ENCODE measurements at regions not wholly inside any gene's neighbourhood (a gene's known extent, or its start where the extent isn't known, plus 50 kb on each side); places are given as distances from the start of the nearest gene placed in this dataset.

DNA sequence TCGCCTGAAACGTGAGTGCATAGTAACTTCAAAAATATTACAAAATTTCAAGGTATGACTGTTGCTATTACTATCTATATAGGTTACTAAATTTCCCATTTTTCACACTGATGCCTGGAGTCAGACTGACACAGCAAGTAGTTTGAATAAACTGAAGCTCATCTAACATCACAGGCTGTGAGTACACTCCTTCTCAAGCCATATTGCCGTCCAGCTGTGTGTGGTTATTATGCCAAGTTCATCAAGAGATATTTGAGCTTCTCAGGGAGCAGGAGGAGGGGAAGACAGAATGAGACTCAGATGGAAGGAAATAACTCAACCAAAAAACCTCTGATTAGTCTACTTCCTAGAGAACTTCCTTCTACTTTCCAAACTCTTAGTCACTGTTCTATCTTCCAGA lies 473.9 kb downstream of the TOX3 start:
- no peaks in the 10 kb centered on the region for H3K36me3 ChIP-seq (ENCODE audit: insufficient read depth, low read length)
- no peaks in the 10 kb centered on the region for H3K27me3 ChIP-seq (ENCODE audit: insufficient read depth, low read length)
- no peak overlapping the region for H3K4me3 ChIP-seq (ENCODE audit: insufficient read depth, low read length)
- DNase-seq (ENCODE audit: insufficient read length, low spot score, missing footprints), result no peak
- H3K9me3 ChIP-seq (ENCODE audit: low read depth, low read length), result no peaks in the 10 kb centered on the region
- H3K4me2 ChIP-seq (ENCODE audit: insufficient read depth, low read length), result no peak overlapping the region
- H2AFZ ChIP-seq (ENCODE audit: low read length), result no peak overlapping the region
- no peaks in the 10 kb centered on the region for H4K20me1 ChIP-seq (ENCODE audit: insufficient read depth, low read length)
- TF ChIP-seq, protein P1, sequence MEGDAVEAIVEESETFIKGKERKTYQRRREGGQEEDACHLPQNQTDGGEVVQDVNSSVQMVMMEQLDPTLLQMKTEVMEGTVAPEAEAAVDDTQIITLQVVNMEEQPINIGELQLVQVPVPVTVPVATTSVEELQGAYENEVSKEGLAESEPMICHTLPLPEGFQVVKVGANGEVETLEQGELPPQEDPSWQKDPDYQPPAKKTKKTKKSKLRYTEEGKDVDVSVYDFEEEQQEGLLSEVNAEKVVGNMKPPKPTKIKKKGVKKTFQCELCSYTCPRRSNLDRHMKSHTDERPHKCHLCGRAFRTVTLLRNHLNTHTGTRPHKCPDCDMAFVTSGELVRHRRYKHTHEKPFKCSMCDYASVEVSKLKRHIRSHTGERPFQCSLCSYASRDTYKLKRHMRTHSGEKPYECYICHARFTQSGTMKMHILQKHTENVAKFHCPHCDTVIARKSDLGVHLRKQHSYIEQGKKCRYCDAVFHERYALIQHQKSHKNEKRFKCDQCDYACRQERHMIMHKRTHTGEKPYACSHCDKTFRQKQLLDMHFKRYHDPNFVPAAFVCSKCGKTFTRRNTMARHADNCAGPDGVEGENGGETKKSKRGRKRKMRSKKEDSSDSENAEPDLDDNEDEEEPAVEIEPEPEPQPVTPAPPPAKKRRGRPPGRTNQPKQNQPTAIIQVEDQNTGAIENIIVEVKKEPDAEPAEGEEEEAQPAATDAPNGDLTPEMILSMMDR (IDR thresholded peaks at IDR 0.05; ENCODE audit: extremely low read depth, low read depth, low read length), result no peak
- H3K79me2 ChIP-seq (ENCODE audit: insufficient read depth, low read length), result no peaks in the 10 kb centered on the region
- no peaks in the 10 kb centered on the region for H3K4me1 ChIP-seq (ENCODE audit: insufficient read depth, low read length)
- H3K27ac ChIP-seq (ENCODE audit: low read depth, low read length), result no peak overlapping the region

DNA sequence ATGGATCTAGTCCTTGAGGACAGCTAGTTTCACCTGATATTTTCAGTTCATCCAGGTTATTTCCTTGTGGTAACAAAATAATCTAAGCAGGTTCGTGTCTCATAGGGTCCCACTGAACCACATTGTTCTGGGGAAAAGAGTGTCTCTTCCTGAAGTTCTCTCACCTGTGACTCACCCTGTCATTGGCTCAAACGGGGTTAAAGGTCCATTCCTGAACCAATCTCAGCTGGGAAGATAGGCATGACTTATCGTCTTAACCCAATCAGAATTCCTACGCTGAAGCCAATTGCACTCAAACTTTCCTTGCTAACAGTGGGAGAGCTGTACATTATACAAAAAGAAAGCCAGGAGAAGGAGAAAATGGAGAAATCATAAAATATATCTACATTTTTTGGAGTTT lies 475.8 kb downstream of the TOX3 start:
- no peaks in the 10 kb centered on the region for H3K4me1 ChIP-seq (ENCODE audit: insufficient read depth, low read length)
- TF ChIP-seq, protein P1 (IDR thresholded peaks at IDR 0.05; ENCODE audit: extremely low read depth, low read depth, low read length), result no peak
- no peaks in the 10 kb centered on the region for H4K20me1 ChIP-seq (ENCODE audit: insufficient read depth, low read length)
- no peak overlapping the region for H3K4me3 ChIP-seq (ENCODE audit: insufficient read depth, low read length)
- H3K27me3 ChIP-seq (ENCODE audit: insufficient read depth, low read length), result no peaks in the 10 kb centered on the region
- H2AFZ ChIP-seq (ENCODE audit: low read length), result no peak overlapping the region
- no peak overlapping the region for H3K4me2 ChIP-seq (ENCODE audit: insufficient read depth, low read length)
- DNase-seq (ENCODE audit: insufficient read length, low spot score, missing footprints), result no peak
- no peaks in the 10 kb centered on the region for H3K9me3 ChIP-seq (ENCODE audit: low read depth, low read length)
- H3K27ac ChIP-seq (ENCODE audit: low read depth, low read length), result no peak overlapping the region
- H3K79me2 ChIP-seq (ENCODE audit: insufficient read depth, low read length), result no peaks in the 10 kb centered on the region
- H3K36me3 ChIP-seq (ENCODE audit: insufficient read depth, low read length), result no peaks in the 10 kb centered on the region

DNA sequence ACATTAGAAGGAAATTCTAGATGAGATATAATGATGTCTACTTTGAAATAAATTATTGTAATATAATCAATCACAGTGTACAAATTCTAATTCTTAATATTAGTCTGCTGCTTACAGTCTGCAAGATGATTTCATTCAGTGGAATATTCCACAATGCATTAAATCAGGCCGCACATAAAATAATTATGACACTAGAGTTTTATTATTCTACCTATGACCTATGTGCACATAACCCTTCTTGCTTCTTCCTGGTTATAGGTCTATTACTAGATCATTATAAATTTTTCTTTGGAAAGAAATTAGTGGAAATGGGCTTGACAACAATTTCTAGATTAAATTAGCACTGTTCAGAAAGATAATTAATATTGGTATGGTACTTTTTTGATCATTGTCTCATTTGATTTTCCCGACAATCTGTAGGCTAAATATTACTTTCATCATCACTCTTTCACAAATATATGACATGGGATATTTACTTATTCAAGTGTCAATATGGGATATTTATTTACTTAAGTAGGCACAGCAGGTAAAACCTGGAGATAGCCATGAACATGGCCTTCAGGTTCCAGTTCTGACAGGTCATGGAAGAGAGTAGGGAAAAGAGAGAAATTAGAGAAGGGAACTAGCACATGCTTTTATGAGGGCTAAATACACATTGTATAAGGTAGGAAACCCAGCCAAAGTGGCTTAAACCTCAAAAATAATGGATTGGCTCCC lies 476.4 kb downstream of the TOX3 start:
- Histone ChIP-seq H3K27ac (ENCODE audit: low read depth, low read length) (no peak overlapping the region), H3K27me3 (ENCODE audit: insufficient read depth, low read length) (no peaks in the 10 kb centered on the region), H4K20me1 (ENCODE audit: insufficient read depth, low read length) (no peaks in the 10 kb centered on the region), H3K36me3 (ENCODE audit: insufficient read depth, low read length) (no peaks in the 10 kb centered on the region), H3K4me2 (ENCODE audit: insufficient read depth, low read length) (no peak overlapping the region), H3K4me3 (ENCODE audit: insufficient read depth, low read length) (no peak overlapping the region), H3K4me1 (ENCODE audit: insufficient read depth, low read length) (no peaks in the 10 kb centered on the region), H2AFZ (ENCODE audit: low read length) (no peak overlapping the region), H3K9me3 (ENCODE audit: low read depth, low read length) (no peaks in the 10 kb centered on the region), H3K79me2 (ENCODE audit: insufficient read depth, low read length) (no peaks in the 10 kb centered on the region)
- no peak for DNase-seq (ENCODE audit: insufficient read length, low spot score, missing footprints)
- TF ChIP-seq, protein P1 (IDR thresholded peaks at IDR 0.05; ENCODE audit: extremely low read depth, low read depth, low read length), result no peak

DNA sequence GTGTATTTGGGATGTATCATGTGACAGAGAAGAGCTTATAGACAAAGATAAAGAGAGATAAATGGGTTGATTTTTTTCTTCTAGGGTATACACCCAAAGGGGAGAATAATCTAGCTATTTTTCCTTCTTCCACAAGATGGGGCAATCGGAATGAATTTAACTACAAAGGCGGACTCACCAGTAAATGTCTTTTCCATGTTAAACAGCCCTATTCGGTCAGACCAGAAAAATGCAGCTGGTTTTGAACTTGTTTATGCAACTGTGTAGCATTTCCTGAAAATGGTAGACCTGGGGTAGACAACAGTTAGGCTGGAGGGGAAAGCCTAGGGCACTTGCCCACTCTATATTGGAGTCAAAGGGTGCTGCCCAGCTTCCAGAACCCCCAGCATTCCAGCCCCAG lies 477.1 kb downstream of the TOX3 start:
- Histone ChIP-seq H3K4me3 (ENCODE audit: insufficient read depth, low read length) (no peak overlapping the region), H3K4me2 (ENCODE audit: insufficient read depth, low read length) (no peak overlapping the region), H3K4me1 (ENCODE audit: insufficient read depth, low read length) (no peaks in the 10 kb centered on the region), H3K36me3 (ENCODE audit: insufficient read depth, low read length) (no peaks in the 10 kb centered on the region), H2AFZ (ENCODE audit: low read length) (no peak overlapping the region), H4K20me1 (ENCODE audit: insufficient read depth, low read length) (no peaks in the 10 kb centered on the region), H3K27ac (ENCODE audit: low read depth, low read length) (no peak overlapping the region), H3K27me3 (ENCODE audit: insufficient read depth, low read length) (no peaks in the 10 kb centered on the region), H3K79me2 (ENCODE audit: insufficient read depth, low read length) (no peaks in the 10 kb centered on the region), H3K9me3 (ENCODE audit: low read depth, low read length) (no peaks in the 10 kb centered on the region)
- no peak for DNase-seq (ENCODE audit: insufficient read length, low spot score, missing footprints)
- TF ChIP-seq, protein P1 (IDR thresholded peaks at IDR 0.05; ENCODE audit: extremely low read depth, low read depth, low read length), result no peak
